ENCODE measurements at regions not wholly inside any gene's neighbourhood (a gene's known extent, or its start where the extent isn't known, plus 50 kb on each side); places are given as distances from the start of the nearest gene placed in this dataset.
A peak's percentile ranks its signal among the peaks of the same experiment; 100 is the strongest.

DNA sequence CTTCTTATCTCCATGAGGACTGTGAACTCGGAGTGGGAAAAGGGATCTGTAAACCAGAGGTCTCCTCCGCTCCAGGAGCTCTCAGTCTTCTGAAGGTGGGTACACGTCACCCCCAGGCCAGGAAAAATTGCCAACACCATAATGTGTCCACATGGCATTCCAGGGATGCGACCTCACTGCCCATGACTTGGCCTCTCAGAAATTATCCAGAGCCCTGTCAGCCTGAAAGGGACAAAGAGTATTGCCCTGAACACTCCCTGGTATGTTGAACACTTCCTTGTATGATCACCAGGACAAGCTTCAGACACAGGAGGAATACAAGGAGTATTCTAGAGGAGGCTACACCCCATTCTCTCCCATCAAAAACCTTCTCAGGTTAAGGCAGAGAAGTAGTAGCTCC, 81.0 kb upstream of the SLC7A1 start:
- H3K27ac ChIP-seq (ENCODE audit: low read length, poor library complexity, severe bottlenecking), result no peak overlapping the region
- no peaks in the 10 kb centered on the region for H3K79me1 ChIP-seq (replicated peaks; ENCODE audit: low read length, poor library complexity, severe bottlenecking)
- peak; percentile 41 for DNase-seq
- no peaks in the 10 kb centered on the region for H3K9me3 ChIP-seq (ENCODE audit: control insufficient read depth, low read length)
- WGBS, result 65% methylated on average over 4 of the region's 4 CpGs
- peak overlapping the region; percentile 27 for H2AFZ ChIP-seq (ENCODE audit: low read depth, low read length)
- peak overlapping the region; percentile 32 for H3K9ac ChIP-seq (ENCODE audit: low read length)
- no peak overlapping the region for H3K23ac ChIP-seq (ENCODE audit: low read length in 2 of 2)
- H3K4me2 ChIP-seq (ENCODE audit: low read length, poor library complexity, severe bottlenecking), result no peak overlapping the region
- peak overlapping the region; percentile 71 to 94 for H2BK12ac ChIP-seq (ENCODE audit: low read length in 2 of 2)
- no peak overlapping the region for H2BK15ac ChIP-seq (ENCODE audit: low read depth, poor library complexity, severe bottlenecking)
- H2BK5ac ChIP-seq (ENCODE audit: low read depth, low read length, poor library complexity, severe bottlenecking), result no peak overlapping the region
- no peak overlapping the region for H4K8ac ChIP-seq (ENCODE audit: low read length)
- no peak overlapping the region for H3K14ac ChIP-seq (ENCODE audit: low read length in 2 of 2)
- no peaks in the 10 kb centered on the region for H3K36me3 ChIP-seq (ENCODE audit: control insufficient read depth in 1 of 2, insufficient read depth in 2 of 2, low read depth in 1 of 2, low read length in 2 of 2)
- no peak overlapping the region for H2BK120ac ChIP-seq (ENCODE audit: low read depth, low read length)
- H3K4me3 ChIP-seq (ENCODE audit: insufficient read depth in 1 of 2, low read depth in 1 of 2, low read length in 2 of 2), result no peak overlapping the region
- H2AK5ac ChIP-seq (ENCODE audit: low read length, severe bottlenecking), result no peak overlapping the region
- H4K91ac ChIP-seq (ENCODE audit: low read length), result no peak overlapping the region
- H3K18ac ChIP-seq (ENCODE audit: low read depth in 1 of 2, low read length in 2 of 2), result peak overlapping the region in 1 of 2 experiments; percentile 52
- H3K4me1 ChIP-seq (ENCODE audit: control insufficient read depth, insufficient read depth, low read depth, low read length), result peaks cover 6% of the 10 kb centered on the region
- H3K27me3 ChIP-seq (ENCODE audit: control insufficient read depth in 1 of 2, insufficient read depth in 1 of 2, low read length in 2 of 2), result no peaks in the 10 kb centered on the region
- H3K4ac ChIP-seq (ENCODE audit: low read depth in 1 of 2, low read length in 2 of 2), result peak overlapping the region; percentile 21 to 51

DNA sequence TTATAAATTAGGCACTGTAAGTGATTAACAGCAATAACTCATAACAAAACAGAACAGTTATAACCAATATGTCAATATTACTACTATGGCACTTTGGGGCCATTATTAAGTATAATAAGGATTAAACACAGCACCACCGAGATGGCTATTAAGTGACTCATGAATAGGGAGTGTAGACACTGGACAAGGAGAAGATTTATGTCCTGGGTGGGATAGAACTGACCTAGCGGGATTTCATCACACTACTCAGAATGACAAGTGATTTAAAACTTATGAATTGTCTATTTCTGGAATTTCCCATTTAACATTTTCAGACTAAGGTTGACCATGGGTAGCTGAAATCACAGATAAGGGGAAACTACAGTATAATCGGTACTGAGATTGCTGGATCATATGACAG, 79.0 kb upstream of the SLC7A1 start:
- H3K4me1 ChIP-seq (ENCODE audit: control insufficient read depth, insufficient read depth, low read depth, low read length), result peaks cover 6% of the 10 kb centered on the region
- no peak overlapping the region for H3K4ac ChIP-seq (ENCODE audit: low read depth in 1 of 2, low read length in 2 of 2)
- H2BK12ac ChIP-seq (ENCODE audit: low read length in 2 of 2), result no peak overlapping the region
- peak; percentile 86 for DNase-seq
- no peak overlapping the region for H2BK120ac ChIP-seq (ENCODE audit: low read depth, low read length)
- H3K9me3 ChIP-seq (ENCODE audit: control insufficient read depth, low read length), result no peaks in the 10 kb centered on the region
- 0% methylated on average over 2 of the region's 3 CpGs for WGBS
- H3K18ac ChIP-seq (ENCODE audit: low read depth in 1 of 2, low read length in 2 of 2), result no peak overlapping the region
- no peak overlapping the region for H3K4me2 ChIP-seq (ENCODE audit: low read length, poor library complexity, severe bottlenecking)
- H2AFZ ChIP-seq (ENCODE audit: low read depth, low read length), result no peak overlapping the region
- H3K27me3 ChIP-seq (ENCODE audit: control insufficient read depth in 1 of 2, insufficient read depth in 1 of 2, low read length in 2 of 2), result no peaks in the 10 kb centered on the region
- no peak overlapping the region for H4K91ac ChIP-seq (ENCODE audit: low read length)
- no peaks in the 10 kb centered on the region for H3K79me1 ChIP-seq (replicated peaks; ENCODE audit: low read length, poor library complexity, severe bottlenecking)
- H4K8ac ChIP-seq (ENCODE audit: low read length), result no peak overlapping the region
- H3K27ac ChIP-seq (ENCODE audit: low read length, poor library complexity, severe bottlenecking), result no peak overlapping the region
- H2BK15ac ChIP-seq (ENCODE audit: low read depth, poor library complexity, severe bottlenecking), result no peak overlapping the region
- H3K36me3 ChIP-seq (ENCODE audit: control insufficient read depth in 1 of 2, insufficient read depth in 2 of 2, low read depth in 1 of 2, low read length in 2 of 2), result no peaks in the 10 kb centered on the region
- H3K9ac ChIP-seq (ENCODE audit: low read length), result no peak overlapping the region
- H2AK5ac ChIP-seq (ENCODE audit: low read length, severe bottlenecking), result no peak overlapping the region
- no peak overlapping the region for H3K14ac ChIP-seq (ENCODE audit: low read length in 2 of 2)
- H3K23ac ChIP-seq (ENCODE audit: low read length in 2 of 2), result no peak overlapping the region
- no peak overlapping the region for H3K4me3 ChIP-seq (ENCODE audit: insufficient read depth in 1 of 2, low read depth in 1 of 2, low read length in 2 of 2)
- no peak overlapping the region for H2BK5ac ChIP-seq (ENCODE audit: low read depth, low read length, poor library complexity, severe bottlenecking)

DNA sequence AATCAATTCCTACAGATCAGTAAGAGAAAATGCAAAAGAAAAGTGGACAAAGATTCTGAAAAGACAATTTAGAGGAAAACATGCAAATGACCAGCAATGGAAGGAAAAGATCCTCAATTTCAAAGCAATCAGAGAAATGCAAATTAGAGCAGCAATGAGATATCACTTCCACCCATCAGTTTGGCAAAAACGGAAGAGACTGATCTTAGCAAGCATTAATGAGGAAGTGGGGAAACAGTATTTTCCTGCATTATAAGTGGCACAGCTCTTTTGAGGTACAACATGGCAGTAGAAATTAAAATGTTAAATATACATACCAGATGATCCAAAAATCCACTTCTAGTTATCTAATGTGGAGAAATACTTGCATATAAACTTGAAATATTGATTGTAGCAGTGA, 69.1 kb upstream of the SLC7A1 start:
- Histone ChIP-seq H3K14ac (ENCODE audit: low read length in 2 of 2) (no peak overlapping the region), H2AK5ac (ENCODE audit: low read length, severe bottlenecking) (no peak overlapping the region), H3K36me3 (ENCODE audit: control insufficient read depth in 1 of 2, insufficient read depth in 2 of 2, low read depth in 1 of 2, low read length in 2 of 2) (no peaks in the 10 kb centered on the region), H2BK15ac (ENCODE audit: low read depth, poor library complexity, severe bottlenecking) (no peak overlapping the region), H3K79me1 (replicated peaks; ENCODE audit: low read length, poor library complexity, severe bottlenecking) (no peaks in the 10 kb centered on the region), H3K9ac (ENCODE audit: low read length) (no peak overlapping the region), H2BK5ac (ENCODE audit: low read depth, low read length, poor library complexity, severe bottlenecking) (no peak overlapping the region), H3K4me2 (ENCODE audit: low read length, poor library complexity, severe bottlenecking) (no peak overlapping the region), H2BK120ac (ENCODE audit: low read depth, low read length) (no peak overlapping the region), H2AFZ (ENCODE audit: low read depth, low read length) (no peak overlapping the region), H3K4me1 (ENCODE audit: control insufficient read depth, insufficient read depth, low read depth, low read length) (no peaks in the 10 kb centered on the region), H3K4me3 (ENCODE audit: insufficient read depth in 1 of 2, low read depth in 1 of 2, low read length in 2 of 2) (no peak overlapping the region), H3K4ac (ENCODE audit: low read depth in 1 of 2, low read length in 2 of 2) (no peak overlapping the region), H3K27ac (ENCODE audit: low read length, poor library complexity, severe bottlenecking) (no peak overlapping the region), H3K18ac (ENCODE audit: low read depth in 1 of 2, low read length in 2 of 2) (no peak overlapping the region), H2BK12ac (ENCODE audit: low read length in 2 of 2) (no peak overlapping the region), H3K23ac (ENCODE audit: low read length in 2 of 2) (no peak overlapping the region), H3K9me3 (ENCODE audit: control insufficient read depth, low read length) (peaks cover 21% of the 10 kb centered on the region), H3K27me3 (ENCODE audit: control insufficient read depth in 1 of 2, insufficient read depth in 1 of 2, low read length in 2 of 2) (no peaks in the 10 kb centered on the region), H4K8ac (ENCODE audit: low read length) (no peak overlapping the region), H4K91ac (ENCODE audit: low read length) (no peak overlapping the region)
- no peak for DNase-seq
- WGBS, result 100% methylated on average over 1 of the region's 1 CpG

DNA sequence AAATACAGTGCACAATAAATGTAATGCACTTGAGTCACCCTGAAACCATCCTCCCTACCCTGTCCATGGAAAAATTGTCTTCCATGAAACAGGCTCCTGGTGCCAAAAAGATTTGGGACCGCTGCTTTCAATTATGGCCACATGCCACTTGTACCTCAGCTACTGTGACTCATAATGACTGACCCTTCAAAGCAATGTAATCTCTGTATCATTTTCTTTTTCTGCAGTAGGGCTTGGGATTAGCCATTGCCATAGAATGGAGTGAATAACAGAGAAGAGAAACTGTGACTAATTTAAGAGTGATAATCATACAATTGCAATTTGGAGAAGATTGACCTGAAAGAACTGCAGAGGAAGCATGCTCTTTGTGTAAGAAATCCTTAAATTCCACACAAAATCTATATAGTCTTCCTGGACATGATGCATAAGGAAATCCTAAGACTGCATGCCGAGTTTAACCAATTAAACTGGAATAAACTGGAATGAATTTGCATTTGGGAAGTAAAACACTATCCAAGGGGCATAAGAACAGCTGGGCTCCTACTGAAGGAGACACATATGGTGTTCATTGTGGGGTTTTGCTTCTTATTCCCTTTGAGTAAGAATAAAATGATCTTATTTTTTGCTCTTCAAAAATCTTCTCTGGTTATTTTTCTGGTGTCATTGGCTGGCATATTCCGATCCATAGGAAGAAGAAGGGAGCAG, 59.5 kb upstream of the SLC7A1 start:
- no peak overlapping the region for H2BK5ac ChIP-seq (ENCODE audit: low read depth, low read length, poor library complexity, severe bottlenecking)
- no peak overlapping the region for H3K23ac ChIP-seq (ENCODE audit: low read length in 2 of 2)
- no peaks in the 10 kb centered on the region for H3K27me3 ChIP-seq (ENCODE audit: control insufficient read depth in 1 of 2, insufficient read depth in 1 of 2, low read length in 2 of 2)
- H3K9me3 ChIP-seq (ENCODE audit: control insufficient read depth, low read length), result peaks cover 1% of the 10 kb centered on the region
- H2BK120ac ChIP-seq (ENCODE audit: low read depth, low read length), result no peak overlapping the region
- H3K14ac ChIP-seq (ENCODE audit: low read length in 2 of 2), result no peak overlapping the region
- no peak overlapping the region for H4K8ac ChIP-seq (ENCODE audit: low read length)
- 97% methylated on average over 3 of the region's 3 CpGs for WGBS
- H3K9ac ChIP-seq (ENCODE audit: low read length), result peak overlapping the region; percentile 10
- H3K27ac ChIP-seq (ENCODE audit: low read length, poor library complexity, severe bottlenecking), result no peak overlapping the region
- no peak overlapping the region for H3K4ac ChIP-seq (ENCODE audit: low read depth in 1 of 2, low read length in 2 of 2)
- DNase-seq, result no peak
- H2BK12ac ChIP-seq (ENCODE audit: low read length in 2 of 2), result no peak overlapping the region
- no peaks in the 10 kb centered on the region for H3K79me1 ChIP-seq (replicated peaks; ENCODE audit: low read length, poor library complexity, severe bottlenecking)
- no peak overlapping the region for H4K91ac ChIP-seq (ENCODE audit: low read length)
- no peaks in the 10 kb centered on the region for H3K4me1 ChIP-seq (ENCODE audit: control insufficient read depth, insufficient read depth, low read depth, low read length)
- no peak overlapping the region for H3K4me2 ChIP-seq (ENCODE audit: low read length, poor library complexity, severe bottlenecking)
- no peak overlapping the region for H2AK5ac ChIP-seq (ENCODE audit: low read length, severe bottlenecking)
- H3K36me3 ChIP-seq (ENCODE audit: control insufficient read depth in 1 of 2, insufficient read depth in 2 of 2, low read depth in 1 of 2, low read length in 2 of 2), result no peaks in the 10 kb centered on the region
- no peak overlapping the region for H2AFZ ChIP-seq (ENCODE audit: low read depth, low read length)
- no peak overlapping the region for H2BK15ac ChIP-seq (ENCODE audit: low read depth, poor library complexity, severe bottlenecking)
- H3K18ac ChIP-seq (ENCODE audit: low read depth in 1 of 2, low read length in 2 of 2), result no peak overlapping the region
- H3K4me3 ChIP-seq (ENCODE audit: insufficient read depth in 1 of 2, low read depth in 1 of 2, low read length in 2 of 2), result peak overlapping the region in 1 of 2 experiments; percentile 4
